CD4-positive, alpha-beta T cell (primary cell): ENCODE measurements at regions not wholly inside any gene's neighbourhood (a gene's known extent, or its start where the extent isn't known, plus 50 kb on each side); places are given as distances from the start of the nearest gene placed in this dataset.

Experiments used
- ATAC-seq: fragments of 200-7000 bp; cut with Tn5 transposase; one replicate; pipeline ENCODE4 v1.10.0; 2022; ENCODE audit warnings: mild to moderate bottlenecking; ENCODE audit not compliant: poor library complexity
- CTCF ChIA-PET: fragments of 350-600 bp; sonication (Branson Sonifier 250); formaldehyde crosslinking; loops from one replicate; lab custom pipeline; 2021; ENCODE audit warnings: antibody characterized with exemption, inconsistent platforms; lab: Charles Lee
- POLR2A ChIA-PET: fragments of 350-600 bp; sonication (Branson Sonifier 250); formaldehyde crosslinking; loops from one replicate; lab custom pipeline; 2021; ENCODE audit warnings: antibody characterized with exemption, inconsistent platforms; lab: Charles Lee
- DNase-seq, 14 experiments: peaks; one replicate each; pipeline ENCODE4 v3.0.0-alpha.2; 2013 to 2020; ENCODE audit warnings: mixed read lengths in 2 of 14
- H3K27ac ChIP-seq, 2 donors: one replicate each; pipeline versions ENCODE4 v1.5.1 to v1.7.0; 2013; ENCODE audit warnings: low read length in 2 of 2, low read depth in 1 of 2, mild to moderate bottlenecking in 1 of 2
- H3K27me3 ChIP-seq, 2 experiments: 1 replicate in 1 of 2; 2 replicates in 1 of 2; pipeline versions ENCODE4 v1.6.1 to v1.7.0; 2013; ENCODE audit warnings: low read length in 2 of 2, control low read depth in 1 of 2, mild to moderate bottlenecking in 1 of 2, moderate library complexity in 1 of 2; ENCODE audit not compliant: insufficient read depth in 2 of 2, control insufficient read depth in 1 of 2
- H3K36me3 ChIP-seq: one replicate; pipeline ENCODE4 v1.6.1; 2013; ENCODE audit warnings: low read length, control low read depth; ENCODE audit not compliant: insufficient read depth
- H3K4me1 ChIP-seq: one replicate; pipeline ENCODE4 v1.6.1; 2013; ENCODE audit warnings: low read length, control low read depth; ENCODE audit not compliant: insufficient read depth
- H3K4me3 ChIP-seq: one replicate; pipeline ENCODE4 v1.5.1; 2013; ENCODE audit warnings: mild to moderate bottlenecking, low read length, moderate library complexity
- H3K9me3 ChIP-seq, 2 experiments: 1 replicate in 1 of 2; 2 replicates in 1 of 2; pipeline versions ENCODE4 v1.6.1 to v1.7.0; 2013; ENCODE audit warnings: low read length in 2 of 2, mild to moderate bottlenecking in 2 of 2, control low read depth in 1 of 2, moderate library complexity in 1 of 2; ENCODE audit not compliant: control insufficient read depth in 1 of 2, insufficient read depth in 1 of 2
- H3K27ac Mint-ChIP-seq: one replicate; pipeline ENCODE4 v1.8.0; 2020; ENCODE audit warnings: mixed read lengths
- H3K27me3 Mint-ChIP-seq: one replicate; pipeline ENCODE4 v1.8.0; 2021; ENCODE audit warnings: mixed read lengths
- H3K36me3 Mint-ChIP-seq: one replicate; pipeline ENCODE4 v1.8.0; 2021; ENCODE audit warnings: low read depth, mixed read lengths
- H3K4me1 Mint-ChIP-seq: one replicate; pipeline ENCODE4 v1.8.0; 2021; ENCODE audit warnings: low read depth, mixed read lengths
- H3K4me3 Mint-ChIP-seq: one replicate; pipeline ENCODE4 v1.8.0; 2020; ENCODE audit warnings: mild to moderate bottlenecking, mixed read lengths
- H3K9me3 Mint-ChIP-seq: one replicate; pipeline ENCODE4 v1.8.0; 2020; ENCODE audit warnings: mixed read lengths
- intact Hi-C, 2 experiments: fragments of 100-400 bp; cut with DNase I in 1 of 2; cut with micrococcal nuclease in 1 of 2; formaldehyde crosslinking; loops; one replicate each; pipeline versions ENCODE4 v1.15.1 to v1.9.0; 2023 to 2025; cut with DNase I, micrococcal nuclease
- TF ChIP-seq, protein P1 (sequence below): fragments of 200-600 bp; IDR thresholded peaks from one replicate; pipeline ENCODE4 v1.8.0; 2022; ENCODE audit warnings: antibody characterized with exemption, mild to moderate bottlenecking

DNA sequence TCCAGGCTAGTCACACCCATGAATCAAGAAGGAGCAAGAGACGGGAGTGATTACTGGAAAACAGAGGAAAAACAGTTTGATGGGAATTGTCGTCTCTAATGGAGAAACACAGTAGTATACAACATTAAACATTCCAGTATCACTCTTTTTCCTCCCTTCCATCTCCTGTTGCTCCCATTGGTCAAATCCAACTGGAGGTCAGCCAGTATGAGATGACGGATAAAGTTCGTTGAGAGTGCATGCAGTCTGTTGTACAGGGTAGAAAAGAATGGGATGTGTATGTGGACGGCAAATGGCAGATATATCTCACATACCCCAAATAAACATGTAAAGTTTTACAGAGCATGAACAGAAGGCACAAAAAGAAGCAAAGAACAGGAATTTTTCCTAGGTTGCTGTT, 221.9 kb upstream of the TNP1 start:
- Histone ChIP-seq H3K9me3 (no peaks in the 10 kb centered on the region), H3K4me3 (no peak overlapping the region), H3K27me3 (no peaks in the 10 kb centered on the region), H3K4me1 (no peaks in the 10 kb centered on the region), H3K27ac (no peak overlapping the region), H3K36me3 (no peaks in the 10 kb centered on the region)
- intact Hi-C loops = no loop called here
- ChIA-PET CTCF (no interaction called here), POLR2A (no interaction called here)
- Mint-ChIP-seq H3K36me3 (no peaks in the 10 kb centered on the region), H3K27ac (no peak overlapping the region), H3K27me3 (no peaks in the 10 kb centered on the region), H3K4me1 (no peaks in the 10 kb centered on the region), H3K9me3 (no peaks in the 10 kb centered on the region), H3K4me3 (no peak overlapping the region)
- ATAC-seq (no peak), DNase-seq (no peak)
- TF ChIP-seq, protein P1, sequence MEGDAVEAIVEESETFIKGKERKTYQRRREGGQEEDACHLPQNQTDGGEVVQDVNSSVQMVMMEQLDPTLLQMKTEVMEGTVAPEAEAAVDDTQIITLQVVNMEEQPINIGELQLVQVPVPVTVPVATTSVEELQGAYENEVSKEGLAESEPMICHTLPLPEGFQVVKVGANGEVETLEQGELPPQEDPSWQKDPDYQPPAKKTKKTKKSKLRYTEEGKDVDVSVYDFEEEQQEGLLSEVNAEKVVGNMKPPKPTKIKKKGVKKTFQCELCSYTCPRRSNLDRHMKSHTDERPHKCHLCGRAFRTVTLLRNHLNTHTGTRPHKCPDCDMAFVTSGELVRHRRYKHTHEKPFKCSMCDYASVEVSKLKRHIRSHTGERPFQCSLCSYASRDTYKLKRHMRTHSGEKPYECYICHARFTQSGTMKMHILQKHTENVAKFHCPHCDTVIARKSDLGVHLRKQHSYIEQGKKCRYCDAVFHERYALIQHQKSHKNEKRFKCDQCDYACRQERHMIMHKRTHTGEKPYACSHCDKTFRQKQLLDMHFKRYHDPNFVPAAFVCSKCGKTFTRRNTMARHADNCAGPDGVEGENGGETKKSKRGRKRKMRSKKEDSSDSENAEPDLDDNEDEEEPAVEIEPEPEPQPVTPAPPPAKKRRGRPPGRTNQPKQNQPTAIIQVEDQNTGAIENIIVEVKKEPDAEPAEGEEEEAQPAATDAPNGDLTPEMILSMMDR = no peak

DNA sequence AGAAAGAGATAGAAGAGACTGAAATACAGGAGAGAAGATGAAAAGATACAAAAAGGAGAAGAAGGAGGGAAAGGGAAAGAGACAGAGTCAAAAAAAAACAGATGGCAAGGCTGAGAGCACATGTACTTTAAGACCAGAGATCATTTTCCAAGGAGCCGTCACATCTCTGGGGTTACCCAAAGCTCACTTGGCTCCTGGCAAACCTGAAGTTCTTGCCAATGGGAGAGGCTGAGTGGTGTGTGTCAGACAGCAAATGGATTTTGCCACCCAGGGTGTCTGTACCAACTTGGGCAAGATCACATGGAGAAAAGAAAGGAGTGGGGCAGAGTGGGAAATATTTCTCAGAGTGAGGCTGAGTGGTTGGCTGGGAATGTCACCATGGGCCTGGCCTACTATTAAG, 219.3 kb upstream of the TNP1 start:
- ChIA-PET POLR2A (no interaction called here), CTCF (no interaction called here)
- Mint-ChIP-seq H3K9me3 (no peaks in the 10 kb centered on the region), H3K36me3 (no peaks in the 10 kb centered on the region), H3K4me3 (no peak overlapping the region), H3K27ac (no peak overlapping the region), H3K4me1 (no peaks in the 10 kb centered on the region), H3K27me3 (no peaks in the 10 kb centered on the region)
- Histone ChIP-seq H3K9me3 (no peaks in the 10 kb centered on the region), H3K27me3 (no peaks in the 10 kb centered on the region), H3K27ac (no peak overlapping the region), H3K4me3 (no peak overlapping the region), H3K4me1 (no peaks in the 10 kb centered on the region), H3K36me3 (no peaks in the 10 kb centered on the region)
- ATAC-seq (no peak), DNase-seq (no peak)
- TF ChIP-seq, protein P1 = no peak
- intact Hi-C loops = no loop called here

DNA sequence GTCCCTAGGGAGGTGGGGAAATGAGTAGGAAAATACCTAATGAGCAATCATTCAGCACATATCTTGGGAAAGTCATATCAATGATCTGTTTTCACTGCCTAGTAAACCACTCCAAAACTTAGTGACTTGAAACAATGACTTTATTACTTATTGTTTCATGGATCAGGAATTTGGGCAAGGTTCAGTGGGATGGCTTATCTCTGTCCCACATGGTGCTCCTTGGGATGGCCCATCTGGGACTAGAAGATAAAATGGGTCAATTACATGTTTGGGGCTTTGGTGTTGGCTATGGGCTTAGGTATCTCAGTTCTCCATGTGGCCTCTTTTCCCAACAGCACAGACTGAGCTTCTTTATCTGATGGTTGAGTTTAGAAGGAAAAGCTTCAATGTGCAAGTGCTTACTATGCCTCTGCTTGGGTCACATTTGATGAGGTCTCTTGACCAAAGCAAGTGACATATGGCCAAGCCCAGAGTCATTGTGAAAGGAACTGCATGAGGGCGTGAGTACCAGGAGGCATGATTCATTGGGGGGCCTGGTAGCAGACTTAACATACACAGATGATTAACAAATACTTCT, 218.1 kb upstream of the TNP1 start:
- Histone ChIP-seq H3K36me3 (no peaks in the 10 kb centered on the region), H3K27ac (no peak overlapping the region), H3K27me3 (no peaks in the 10 kb centered on the region), H3K9me3 (no peaks in the 10 kb centered on the region), H3K4me1 (no peaks in the 10 kb centered on the region), H3K4me3 (no peak overlapping the region)
- TF ChIP-seq, protein P1 = no peak
- DNase-seq = no peak
- ATAC-seq = no peak
- ChIA-PET POLR2A (no interaction called here), CTCF (no interaction called here)
- intact Hi-C loops = no loop called here
- Mint-ChIP-seq H3K9me3 (no peaks in the 10 kb centered on the region), H3K4me3 (no peak overlapping the region), H3K36me3 (no peaks in the 10 kb centered on the region), H3K27me3 (no peaks in the 10 kb centered on the region), H3K27ac (no peak overlapping the region), H3K4me1 (no peaks in the 10 kb centered on the region)
